ENCODE measurements at regions not wholly inside any gene's neighbourhood (a gene's known extent, or its start where the extent isn't known, plus 50 kb on each side); places are given as distances from the start of the nearest gene placed in this dataset.

GRCh38 chr10:4086131-4086898 lies 301.3 kb upstream of the KLF6 start:
- DNase-seq, result no peak

- DNase-seq, result peak; percentile 55
Measured at GRCh38 chr10:4083509-4084003, 298.5 kb upstream of the KLF6 start.

GRCh38 chr10:4082861-4083260 lies 297.9 kb upstream of the KLF6 start:
- no peak for DNase-seq

- DNase-seq, result no peak
Measured at GRCh38 chr10:4081685-4082111, 296.7 kb upstream of the KLF6 start.

GRCh38 chr10:4080225-4080805 lies 295.3 kb upstream of the KLF6 start:
- no peak for DNase-seq

- DNase-seq, result no peak
Measured at GRCh38 chr10:4079803-4080202, 294.8 kb upstream of the KLF6 start.

- DNase-seq, result no peak
Measured at GRCh38 chr10:4077804-4078203, 292.8 kb upstream of the KLF6 start.

GRCh38 chr10:4076983-4077382 lies 292.0 kb upstream of the KLF6 start:
- no peak for DNase-seq

- no peak for DNase-seq
Measured at GRCh38 chr10:4075443-4075842, 290.4 kb upstream of the KLF6 start.

- no peak for DNase-seq
Measured at GRCh38 chr10:4074545-4075407, 289.8 kb upstream of the KLF6 start.

- DNase-seq, result no peak
Measured at GRCh38 chr10:4073912-4074311, 288.9 kb upstream of the KLF6 start.

GRCh38 chr10:4070921-4071660 lies 286.1 kb upstream of the KLF6 start:
- DNase-seq, result no peak

- DNase-seq, result no peak
Measured at GRCh38 chr10:4070184-4070583, 285.2 kb upstream of the KLF6 start.

- DNase-seq, result no peak
Measured at GRCh38 chr10:4069491-4069890, 284.5 kb upstream of the KLF6 start.

- no peak for DNase-seq
Measured at GRCh38 chr10:4068629-4069028, 283.6 kb upstream of the KLF6 start.

- DNase-seq, result peak; percentile 26
Measured at GRCh38 chr10:4067931-4068561, 283.0 kb upstream of the KLF6 start.

- no peak for DNase-seq
Measured at GRCh38 chr10:4067531-4067930, 282.5 kb upstream of the KLF6 start.

GRCh38 chr10:4066581-4067390 lies 281.8 kb upstream of the KLF6 start:
- DNase-seq, result no peak

- DNase-seq, result no peak
Measured at GRCh38 chr10:4064489-4064888, 279.5 kb upstream of the KLF6 start.

GRCh38 chr10:4063717-4064116 lies 278.7 kb upstream of the KLF6 start:
- no peak for DNase-seq

GRCh38 chr10:4062751-4063150 lies 277.7 kb upstream of the KLF6 start:
- DNase-seq, result no peak

Data from NCI-H1092 treated with DMSO at 0.1 percent for 48 hours (cell line).